DND-41 (cell line): ENCODE measurements at regions not wholly inside any gene's neighbourhood (a gene's known extent, or its start where the extent isn't known, plus 50 kb on each side); places are given as distances from the start of the nearest gene placed in this dataset.

Source experiments
- ATAC-seq: fragments of 200-7000 bp; cut with Tn5 transposase; 3 replicates; pipeline ENCODE4 v1.9.1; 2021; ENCODE audit warnings: low read depth; ENCODE audit not compliant: insufficient read depth
- DNase-seq: peaks from one replicate; pipeline ENCODE4 v3.0.0-alpha.2; 2020
- H2AFZ ChIP-seq: 2 replicates; pipeline ENCODE4 v1.6.0; 2012; ENCODE audit warnings: low read depth, low read length
- H3K27ac ChIP-seq: 2 replicates; pipeline ENCODE4 v1.5.1; 2012; ENCODE audit warnings: low read length, inconsistent platforms
- H3K27me3 ChIP-seq: fragments of 200-600 bp; sonication (generic); 2 replicates; pipeline ENCODE4 v1.6.0; 2012; ENCODE audit warnings: low read length, mild to moderate bottlenecking, inconsistent platforms; ENCODE audit not compliant: insufficient read depth, poor library complexity
- H3K36me3 ChIP-seq: 2 replicates; pipeline ENCODE4 v1.5.1; 2012; ENCODE audit warnings: low read length, inconsistent platforms; ENCODE audit not compliant: insufficient read depth
- H3K4me1 ChIP-seq: 2 replicates; pipeline ENCODE4 v1.5.1; 2012; ENCODE audit warnings: mild to moderate bottlenecking, low read length; ENCODE audit not compliant: insufficient read depth
- H3K4me2 ChIP-seq: 2 replicates; pipeline ENCODE4 v1.6.0; 2012; ENCODE audit warnings: mild to moderate bottlenecking, moderate library complexity, low read length, inconsistent platforms; ENCODE audit not compliant: insufficient read depth
- H3K4me3 ChIP-seq, 2 experiments: fragments of 200-600 bp in 1 of 2; shearing (Covaris generic) in 1 of 2; 2 replicates each; pipeline ENCODE4 v1.5.1; 2012 to 2016; ENCODE audit warnings: inconsistent platforms in 2 of 2, low read length in 2 of 2, mild to moderate bottlenecking in 2 of 2, low read depth in 1 of 2, moderate library complexity in 1 of 2
- H3K79me2 ChIP-seq: 2 replicates; pipeline ENCODE4 v1.6.0; 2012; ENCODE audit warnings: low read length, inconsistent platforms; ENCODE audit not compliant: insufficient read depth
- H3K9ac ChIP-seq: 2 replicates; pipeline ENCODE4 v1.6.0; 2012; ENCODE audit warnings: low read depth, mild to moderate bottlenecking, inconsistent platforms, low read length, moderate library complexity
- H3K9me3 ChIP-seq: 2 replicates; pipeline ENCODE4 v1.5.1; 2012; ENCODE audit warnings: low read length, moderate library complexity, mild to moderate bottlenecking, inconsistent platforms; ENCODE audit not compliant: insufficient read depth, severe bottlenecking
- H4K20me1 ChIP-seq: 2 replicates; pipeline ENCODE4 v1.6.0; 2012; ENCODE audit warnings: low read length; ENCODE audit not compliant: insufficient read depth
- CTCF ChIP-seq: IDR thresholded peaks from 2 replicates; pipeline ENCODE4 v1.5.1; 2012; ENCODE audit warnings: borderline replicate concordance, low read length, moderate library complexity, mild to moderate bottlenecking; ENCODE audit not compliant: poor library complexity, severe bottlenecking; ENCODE audit errors: extremely low read depth
- EZH2 ChIP-seq: IDR thresholded peaks from 3 replicates; pipeline ENCODE4 v1.6.1; 2012; ENCODE audit warnings: borderline replicate concordance, low read depth, mild to moderate bottlenecking, moderate library complexity, low read length, inconsistent platforms; ENCODE audit not compliant: severe bottlenecking

- H4K20me1 ChIP-seq: no peaks in the 10 kb centered on the region
- no peak overlapping the region for H3K27ac ChIP-seq
- ATAC-seq (no peak), DNase-seq (no peak)
- TF ChIP-seq CTCF: no peak
- H3K4me1 ChIP-seq: no peaks in the 10 kb centered on the region
- no peaks in the 10 kb centered on the region for H3K79me2 ChIP-seq
- no peaks in the 10 kb centered on the region for H3K27me3 ChIP-seq
- no peak overlapping the region for H3K9ac ChIP-seq
- no peaks in the 10 kb centered on the region for H3K36me3 ChIP-seq
- H3K9me3 ChIP-seq: no peaks in the 10 kb centered on the region
- H3K4me3 ChIP-seq: no peak overlapping the region
- H2AFZ ChIP-seq: no peak overlapping the region
- H3K4me2 ChIP-seq: no peak overlapping the region
Measured at GRCh38 chr6:113562248-113562647, 294.9 kb upstream of the MARCKS start.

GRCh38 chr6:113564371-113565171 is 292.6 kb upstream of the MARCKS start:
- Histone ChIP-seq H3K4me1 (no peaks in the 10 kb centered on the region), H2AFZ (no peak overlapping the region), H3K9ac (no peak overlapping the region), H3K4me3 (no peak overlapping the region), H3K27me3 (no peaks in the 10 kb centered on the region), H3K36me3 (no peaks in the 10 kb centered on the region), H3K9me3 (no peaks in the 10 kb centered on the region), H3K79me2 (no peaks in the 10 kb centered on the region), H4K20me1 (no peaks in the 10 kb centered on the region), H3K4me2 (no peak overlapping the region), H3K27ac (no peak overlapping the region)
- TF ChIP-seq EZH2 (no peak), CTCF (no peak)
- DNase-seq (no peak), ATAC-seq (no peak)

GRCh38 chr6:113565306-113565705 is 291.8 kb upstream of the MARCKS start:
- H3K79me2 ChIP-seq: no peaks in the 10 kb centered on the region
- H2AFZ ChIP-seq: no peak overlapping the region
- H3K4me3 ChIP-seq: no peak overlapping the region
- no peaks in the 10 kb centered on the region for H3K27me3 ChIP-seq
- no peaks in the 10 kb centered on the region for H3K36me3 ChIP-seq
- no peaks in the 10 kb centered on the region for H4K20me1 ChIP-seq
- H3K9me3 ChIP-seq: no peaks in the 10 kb centered on the region
- no peak overlapping the region for H3K4me2 ChIP-seq
- H3K9ac ChIP-seq: no peak overlapping the region
- DNase-seq (no peak), ATAC-seq (no peak)
- no peaks in the 10 kb centered on the region for H3K4me1 ChIP-seq
- H3K27ac ChIP-seq: no peak overlapping the region
- TF ChIP-seq EZH2 (no peak), CTCF (no peak)
